ENCODE measurements at regions not wholly inside any gene's neighbourhood (a gene's known extent, or its start where the extent isn't known, plus 50 kb on each side); places are given as distances from the start of the nearest gene placed in this dataset.

DNA sequence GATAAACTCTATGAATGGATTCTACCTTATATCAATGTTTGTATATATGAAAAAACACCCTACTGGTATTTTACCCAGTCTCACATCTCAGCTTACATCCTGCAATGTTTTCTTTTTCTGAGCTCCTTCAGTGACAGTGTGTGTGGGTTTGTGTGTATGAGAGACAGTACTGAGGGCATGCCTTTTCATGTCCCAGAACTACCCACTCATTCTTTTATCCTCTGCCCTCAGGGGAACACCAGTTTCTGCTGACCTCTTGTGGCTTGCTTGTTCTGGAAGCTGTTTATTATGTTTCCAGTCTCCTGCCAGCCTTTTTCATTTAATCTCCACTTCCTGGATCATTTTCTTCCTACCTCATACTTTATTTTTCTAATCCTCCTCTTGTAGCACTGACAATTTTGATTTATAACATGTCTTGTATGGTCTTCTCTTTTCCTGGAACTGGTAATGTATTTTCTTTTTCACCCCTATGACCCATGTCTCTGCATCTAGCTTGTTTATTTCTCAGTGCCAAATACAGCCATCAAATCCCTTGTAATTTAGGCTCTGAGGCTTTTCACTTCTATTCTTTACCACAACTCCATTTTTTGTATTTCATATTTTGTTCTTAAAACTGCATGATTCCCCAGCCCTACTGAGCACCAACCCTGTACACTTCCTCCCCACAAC lies 195.5 kb upstream of the NLGN4Y start:
- TF ChIP-seq CTCF (IDR thresholded peaks at IDR 0.05; ENCODE audit: poor library complexity, severe bottlenecking) (peak; percentile 42), EZH2 (IDR thresholded peaks at IDR 0.05; ENCODE audit: borderline replicate concordance, insufficient read depth, low read length, poor library complexity, severe bottlenecking) (no peak), POLR2AphosphoS5 (IDR thresholded peaks at IDR 0.05) (no peak), EP300 (conservative IDR thresholded peaks at IDR 0.05; ENCODE audit: poor library complexity, severe bottlenecking) (no peak), TAF1 (IDR thresholded peaks at IDR 0.05; ENCODE audit: low read depth) (no peak)

Data from neural cell (in vitro differentiated cells).